ENCODE measurements at regions not wholly inside any gene's neighbourhood (a gene's known extent, or its start where the extent isn't known, plus 50 kb on each side); places are given as distances from the start of the nearest gene placed in this dataset.

- DNase-seq, result no peak
- intact Hi-C loops (cut with DNase I), result no loop called here
These were observed 102.4 kb downstream of the ACKR3 start for GRCh38 chr2:236671896-236672562.

GRCh38 chr2:236672606-236673005 lies 103.0 kb downstream of the ACKR3 start:
- intact Hi-C loops (cut with DNase I), result no loop called here
- no peak for DNase-seq

- DNase-seq, result no peak
- intact Hi-C loops (cut with DNase I), result no loop called here
These were observed 103.6 kb downstream of the ACKR3 start for GRCh38 chr2:236673126-236673822.

- intact Hi-C loops (cut with DNase I), result no loop called here
- no peak for DNase-seq
These were observed 104.2 kb downstream of the ACKR3 start for GRCh38 chr2:236673823-236674185.

GRCh38 chr2:236674238-236674637 lies 104.6 kb downstream of the ACKR3 start:
- intact Hi-C loops (cut with DNase I), result no loop called here

GRCh38 chr2:236674646-236675045 lies 105.0 kb downstream of the ACKR3 start:
- no peak for DNase-seq
- intact Hi-C loops (cut with DNase I), result no loop called here

More at GRCh38 chr2:236674238-236674637, 104.6 kb downstream of the ACKR3 start:
- no peak for DNase-seq

- DNase-seq, result no peak
- intact Hi-C loops (cut with DNase I), result no loop called here
These were observed 105.4 kb downstream of the ACKR3 start for GRCh38 chr2:236675051-236675450.

GRCh38 chr2:236675526-236675925 lies 105.9 kb downstream of the ACKR3 start:
- no peak for DNase-seq
- intact Hi-C loops (cut with DNase I), result no loop called here

- no peak for DNase-seq
- intact Hi-C loops (cut with DNase I), result no loop called here
These were observed 106.7 kb downstream of the ACKR3 start for GRCh38 chr2:236676136-236676873.

GRCh38 chr2:236677368-236677767 lies 107.7 kb downstream of the ACKR3 start:
- no peak for DNase-seq
- intact Hi-C loops (cut with DNase I), result no loop called here

GRCh38 chr2:236678307-236678975 lies 108.8 kb downstream of the ACKR3 start:
- intact Hi-C loops (cut with DNase I), result no loop called here
- no peak for DNase-seq

- intact Hi-C loops (cut with DNase I), result no loop called here
- DNase-seq, result no peak
These were observed 110.5 kb downstream of the ACKR3 start for GRCh38 chr2:236679884-236680860.

- no peak for DNase-seq
- intact Hi-C loops (cut with DNase I), result no loop called here
These were observed 113.2 kb downstream of the ACKR3 start for GRCh38 chr2:236682651-236683422.

- no peak for DNase-seq
- intact Hi-C loops (cut with DNase I), result no loop called here
These were observed 115.1 kb downstream of the ACKR3 start for GRCh38 chr2:236684504-236685256.

GRCh38 chr2:236685361-236685760 lies 115.7 kb downstream of the ACKR3 start:
- DNase-seq, result no peak
- intact Hi-C loops (cut with DNase I), result no loop called here

GRCh38 chr2:236685979-236686520 lies 116.4 kb downstream of the ACKR3 start:
- intact Hi-C loops (cut with DNase I), result no loop called here
- DNase-seq, result no peak

- intact Hi-C loops (cut with DNase I), result no loop called here
- DNase-seq, result no peak
These were observed 116.9 kb downstream of the ACKR3 start for GRCh38 chr2:236686561-236686960.

GRCh38 chr2:236687296-236687965 lies 117.8 kb downstream of the ACKR3 start:
- DNase-seq, result no peak
- intact Hi-C loops (cut with DNase I), result no loop called here
